ENCODE measurements at regions not wholly inside any gene's neighbourhood (a gene's known extent, or its start where the extent isn't known, plus 50 kb on each side); places are given as distances from the start of the nearest gene placed in this dataset.

GRCh38 chr4:86472377-86473019 is 112.6 kb upstream of the MAPK10 start:
- TF ChIP-seq EP300 (IDR thresholded peaks at IDR 0.05) (no peak), CTCF (IDR thresholded peaks at IDR 0.05) (no peak), POLR2A (IDR thresholded peaks at IDR 0.05) (no peak)
